ENCODE measurements at regions not wholly inside any gene's neighbourhood (a gene's known extent, or its start where the extent isn't known, plus 50 kb on each side); places are given as distances from the start of the nearest gene placed in this dataset.

- Mint-ChIP-seq H3K4me3 (no peak overlapping the region), H3K27me3 (peaks cover 38% of the 10 kb centered on the region), H3K4me1 (no peaks in the 10 kb centered on the region), H3K9me3 (ENCODE audit: insufficient read depth) (peaks cover 2% of the 10 kb centered on the region), H3K27ac (no peak overlapping the region)
- Histone ChIP-seq H3K27me3 (replicated peaks in 1 of 4; ENCODE audit: control extremely low read depth in 1 of 4, control insufficient read depth in 3 of 4, insufficient read depth in 4 of 4, low read length in 3 of 4) (peaks cover 0 to 3% (median 0%) of the 10 kb centered on the region in 4 experiments), H3K79me2 (ENCODE audit: control insufficient read depth, insufficient read depth, low read length) (no peaks in the 10 kb centered on the region), H3K4me2 (replicated peaks; ENCODE audit: low read depth, low read length, poor library complexity, severe bottlenecking) (no peak overlapping the region), H3K4me3 (ENCODE audit: control extremely low read depth in 1 of 5, extremely low read depth in 1 of 5, insufficient read depth in 1 of 5, low read depth in 2 of 5, low read length in 4 of 5) (no peak overlapping the region), H2AFZ (ENCODE audit: insufficient read depth, low read depth, low read length, poor library complexity, severe bottlenecking) (no peak overlapping the region), H3K4me1 (ENCODE audit: control insufficient read depth in 2 of 2, insufficient read depth in 2 of 2, low read length in 2 of 2) (no peaks in the 10 kb centered on the region), H3K27ac (ENCODE audit: low read length in 2 of 2) (no peak overlapping the region), H3K9me3 (ENCODE audit: control extremely low read depth in 1 of 3, control insufficient read depth in 2 of 3, insufficient read depth in 1 of 3, low read length in 2 of 3) (peaks cover 0 to 2% (median 0%) of the 10 kb centered on the region in 3 donors), H3K9ac (ENCODE audit: low read length) (no peak overlapping the region), H3K36me3 (replicated peaks in 1 of 2; ENCODE audit: control extremely low read depth in 1 of 2, control insufficient read depth in 1 of 2, extremely low read depth in 1 of 2, insufficient read depth in 2 of 2, low read length in 1 of 2) (no peaks in the 10 kb centered on the region), H4K20me1 (ENCODE audit: control insufficient read depth, insufficient read depth, low read length, poor library complexity, severe bottlenecking) (no peaks in the 10 kb centered on the region)
- POLR2A ChIA-PET, result no interaction called here
- TF ChIP-seq, protein P1, sequence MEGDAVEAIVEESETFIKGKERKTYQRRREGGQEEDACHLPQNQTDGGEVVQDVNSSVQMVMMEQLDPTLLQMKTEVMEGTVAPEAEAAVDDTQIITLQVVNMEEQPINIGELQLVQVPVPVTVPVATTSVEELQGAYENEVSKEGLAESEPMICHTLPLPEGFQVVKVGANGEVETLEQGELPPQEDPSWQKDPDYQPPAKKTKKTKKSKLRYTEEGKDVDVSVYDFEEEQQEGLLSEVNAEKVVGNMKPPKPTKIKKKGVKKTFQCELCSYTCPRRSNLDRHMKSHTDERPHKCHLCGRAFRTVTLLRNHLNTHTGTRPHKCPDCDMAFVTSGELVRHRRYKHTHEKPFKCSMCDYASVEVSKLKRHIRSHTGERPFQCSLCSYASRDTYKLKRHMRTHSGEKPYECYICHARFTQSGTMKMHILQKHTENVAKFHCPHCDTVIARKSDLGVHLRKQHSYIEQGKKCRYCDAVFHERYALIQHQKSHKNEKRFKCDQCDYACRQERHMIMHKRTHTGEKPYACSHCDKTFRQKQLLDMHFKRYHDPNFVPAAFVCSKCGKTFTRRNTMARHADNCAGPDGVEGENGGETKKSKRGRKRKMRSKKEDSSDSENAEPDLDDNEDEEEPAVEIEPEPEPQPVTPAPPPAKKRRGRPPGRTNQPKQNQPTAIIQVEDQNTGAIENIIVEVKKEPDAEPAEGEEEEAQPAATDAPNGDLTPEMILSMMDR (IDR thresholded peaks at IDR 0.05), result no peak
- TF ChIP-seq EZH2 (IDR thresholded peaks at IDR 0.05; ENCODE audit: borderline replicate concordance, insufficient read depth, low read depth, low read length, poor library complexity, severe bottlenecking), result no peak
- intact Hi-C loops (cut with micrococcal nuclease), result no loop called here
- CTCF ChIA-PET, result no interaction called here
- ATAC-seq (ENCODE audit: low read depth) (no peak), DNase-seq (no peak)
- WGBS (ENCODE audit: insufficient coverage), result 62% methylated on average over 2 of the region's 3 CpGs
Measured at GRCh38 chr1:34476371-34476770, 278.5 kb upstream of the GJB5 start.

- H3K4me1 ChIP-seq (ENCODE audit: control insufficient read depth in 2 of 2, insufficient read depth in 2 of 2, low read length in 2 of 2), result no peaks in the 10 kb centered on the region
- no peak overlapping the region for H3K4me2 ChIP-seq (replicated peaks; ENCODE audit: low read depth, low read length, poor library complexity, severe bottlenecking)
- TF ChIP-seq EZH2 (IDR thresholded peaks at IDR 0.05; ENCODE audit: borderline replicate concordance, insufficient read depth, low read depth, low read length, poor library complexity, severe bottlenecking), result no peak
- TF ChIP-seq, protein P1 (IDR thresholded peaks at IDR 0.05), result no peak
- H3K27me3 Mint-ChIP-seq, result peaks cover 40% of the 10 kb centered on the region
- no peak overlapping the region for H3K27ac ChIP-seq (ENCODE audit: low read length in 2 of 2)
- peaks cover 2% of the 10 kb centered on the region for H3K9me3 Mint-ChIP-seq (ENCODE audit: insufficient read depth)
- ChIA-PET CTCF (no interaction called here), POLR2A (no interaction called here)
- no peak for DNase-seq
- H3K79me2 ChIP-seq (ENCODE audit: control insufficient read depth, insufficient read depth, low read length), result no peaks in the 10 kb centered on the region
- H3K27me3 ChIP-seq (replicated peaks in 1 of 4; ENCODE audit: control extremely low read depth in 1 of 4, control insufficient read depth in 3 of 4, insufficient read depth in 4 of 4, low read length in 3 of 4), result peaks cover 0 to 3% (median 0%) of the 10 kb centered on the region in 4 experiments
- H3K9me3 ChIP-seq (ENCODE audit: control extremely low read depth in 1 of 3, control insufficient read depth in 2 of 3, insufficient read depth in 1 of 3, low read length in 2 of 3), result peaks cover 0 to 2% (median 0%) of the 10 kb centered on the region in 3 donors
- no peak overlapping the region for H3K27ac Mint-ChIP-seq
- no peak for ATAC-seq (ENCODE audit: low read depth)
- no peak overlapping the region for H3K4me3 Mint-ChIP-seq
- WGBS (ENCODE audit: insufficient coverage), result 86% methylated on average over 2 of the region's 2 CpGs
- no peak overlapping the region for H3K4me3 ChIP-seq (ENCODE audit: control extremely low read depth in 1 of 5, extremely low read depth in 1 of 5, insufficient read depth in 1 of 5, low read depth in 2 of 5, low read length in 4 of 5)
- no peaks in the 10 kb centered on the region for H3K4me1 Mint-ChIP-seq
- no peaks in the 10 kb centered on the region for H3K36me3 ChIP-seq (replicated peaks in 1 of 2; ENCODE audit: control extremely low read depth in 1 of 2, control insufficient read depth in 1 of 2, extremely low read depth in 1 of 2, insufficient read depth in 2 of 2, low read length in 1 of 2)
- no peak overlapping the region for H2AFZ ChIP-seq (ENCODE audit: insufficient read depth, low read depth, low read length, poor library complexity, severe bottlenecking)
- intact Hi-C loops (cut with micrococcal nuclease), result no loop called here
- H4K20me1 ChIP-seq (ENCODE audit: control insufficient read depth, insufficient read depth, low read length, poor library complexity, severe bottlenecking), result no peaks in the 10 kb centered on the region
- no peak overlapping the region for H3K9ac ChIP-seq (ENCODE audit: low read length)
Measured at GRCh38 chr1:34477632-34478141, 277.2 kb upstream of the GJB5 start.

All from B cell (primary cell).